GM19438 (cell line): ENCODE measurements at regions not wholly inside any gene's neighbourhood (a gene's known extent, or its start where the extent isn't known, plus 50 kb on each side); places are given as distances from the start of the nearest gene placed in this dataset.

Experiments
- ATAC-seq: cut with Tn5 transposase; IDR thresholded peaks from one replicate; pipeline ENCODE4 v1.9.1; 2021; ENCODE audit warnings: low read depth; ENCODE audit not compliant: unreplicated experiment

GRCh38 chr3:124230432-124230831 lies 238.5 kb upstream of the ROPN1 start:
- ATAC-seq = no peak

- no peak for ATAC-seq
Measured at GRCh38 chr3:124230998-124231397, 239.1 kb upstream of the ROPN1 start.

GRCh38 chr3:124234852-124235252 lies 242.9 kb upstream of the ROPN1 start:
- no peak for ATAC-seq

DNA sequence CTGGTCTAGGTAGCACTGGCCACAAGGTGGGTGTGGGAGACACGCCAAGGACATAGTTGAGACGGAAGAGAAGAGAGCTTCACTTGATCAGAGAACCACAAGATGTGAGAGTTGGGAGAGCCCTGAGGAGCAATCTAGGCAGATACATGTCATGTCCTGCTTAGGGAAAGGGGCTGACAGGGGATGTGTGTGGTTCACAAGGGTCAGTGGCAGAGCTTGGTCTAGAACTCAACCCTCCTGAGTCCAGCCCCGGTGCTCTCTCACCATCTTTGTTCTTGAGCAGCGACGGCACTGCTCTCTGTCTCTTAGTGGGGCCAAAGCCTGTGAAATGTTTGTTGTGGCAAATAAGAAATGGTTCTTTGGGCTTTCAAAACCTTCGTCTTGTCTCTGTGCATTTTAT lies 243.5 kb upstream of the ROPN1 start:
- no peak for ATAC-seq

DNA sequence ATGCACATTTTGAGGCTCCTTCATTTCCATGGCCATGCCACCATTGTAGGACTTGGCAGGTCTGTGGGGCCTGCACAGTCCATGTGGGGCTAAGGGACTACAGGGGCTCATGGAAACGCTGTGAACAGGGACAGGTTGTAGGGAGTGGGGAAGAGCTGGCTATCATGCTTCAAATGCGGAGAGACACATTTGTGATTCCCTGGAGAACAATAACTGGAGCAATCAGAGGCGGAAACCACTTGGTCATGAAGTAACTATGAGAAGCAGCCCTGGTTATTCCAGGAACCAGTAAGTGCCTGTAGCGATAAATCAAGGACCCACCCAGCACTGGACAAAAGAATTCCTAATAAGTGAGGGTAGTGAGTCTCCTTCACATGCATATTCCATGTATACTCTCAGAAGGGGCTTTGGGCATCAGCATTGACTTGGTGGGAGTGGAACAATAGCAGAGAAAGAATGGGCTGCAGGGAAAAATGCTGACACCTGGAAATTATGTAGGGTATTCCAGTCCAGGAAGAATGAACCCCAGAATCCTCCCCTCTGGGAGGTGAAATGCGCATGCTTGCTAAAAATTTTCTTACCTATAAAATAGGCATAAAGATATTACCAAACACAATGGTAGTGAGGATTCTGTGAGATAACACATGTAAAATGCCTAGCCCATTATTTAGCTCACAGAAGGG lies 251.4 kb upstream of the ROPN1 start:
- ATAC-seq = no peak

GRCh38 chr3:124246376-124246775 lies 254.5 kb upstream of the ROPN1 start:
- no peak for ATAC-seq

DNA sequence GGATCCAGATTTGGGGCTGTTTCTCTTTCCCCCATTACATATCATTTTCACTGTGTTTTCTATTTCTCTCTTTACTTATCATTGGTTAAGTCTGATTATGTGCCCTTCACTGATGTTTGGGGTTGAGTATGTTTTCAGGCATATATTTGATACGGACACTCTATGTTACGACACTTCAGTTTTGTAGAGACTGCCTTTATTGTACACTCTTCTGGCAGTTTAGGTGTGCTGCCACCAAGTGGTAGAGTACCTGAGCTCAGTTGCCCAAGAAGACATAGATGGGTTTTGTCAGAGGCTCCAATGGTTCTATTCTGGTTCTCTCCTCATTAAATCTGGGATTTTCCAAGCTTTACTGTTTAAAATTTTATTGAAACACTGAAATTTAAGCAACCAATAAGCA lies 255.0 kb upstream of the ROPN1 start:
- no peak for ATAC-seq

DNA sequence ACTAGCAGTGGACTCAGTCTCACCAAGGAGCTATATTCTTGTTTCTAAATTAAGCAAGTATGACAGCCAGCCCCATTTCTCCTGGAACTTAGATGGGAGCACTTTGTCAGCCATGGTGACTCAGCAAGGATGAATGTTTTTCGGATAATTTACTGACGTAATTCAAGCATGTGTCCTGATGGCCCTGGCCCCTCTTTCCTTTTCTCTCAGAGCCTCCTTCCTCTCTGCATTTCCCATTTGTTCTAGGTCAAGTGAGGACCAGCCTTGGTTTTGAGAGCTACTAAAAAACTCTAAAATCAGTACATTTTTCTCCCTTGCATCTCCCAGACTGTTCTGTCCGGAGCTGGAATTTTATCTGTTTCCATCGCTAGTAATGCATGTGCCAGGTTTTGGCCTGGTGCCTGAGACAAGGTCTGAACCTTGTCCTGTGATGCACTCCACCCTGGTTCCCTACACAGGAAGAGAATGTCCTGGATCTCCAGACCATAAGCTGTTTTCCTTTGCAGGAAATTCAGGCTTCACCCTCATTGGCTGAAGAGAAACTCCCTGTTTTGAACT lies 256.6 kb upstream of the ROPN1 start:
- no peak for ATAC-seq

DNA sequence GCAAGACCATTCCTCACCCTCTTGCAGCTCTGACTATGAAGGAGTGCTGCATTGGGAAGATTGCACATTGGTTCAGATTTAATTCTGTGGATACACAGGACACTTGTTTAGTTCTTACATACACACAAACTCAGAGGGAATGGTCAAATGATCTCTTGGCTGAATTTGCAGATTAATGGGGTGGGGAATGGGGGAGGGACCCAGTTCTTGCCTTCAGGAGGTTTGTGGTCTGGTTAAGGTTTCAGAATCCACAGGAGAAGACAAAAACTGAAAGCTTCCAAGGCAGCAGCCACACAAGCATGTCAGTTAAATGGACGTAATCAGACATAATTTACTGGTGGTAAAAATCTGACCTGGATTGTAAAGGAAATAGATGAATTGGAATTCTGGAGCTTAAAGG lies 257.1 kb upstream of the ROPN1 start:
- ATAC-seq = no peak

GRCh38 chr3:124250053-124250452 lies 258.1 kb upstream of the ROPN1 start:
- no peak for ATAC-seq

DNA sequence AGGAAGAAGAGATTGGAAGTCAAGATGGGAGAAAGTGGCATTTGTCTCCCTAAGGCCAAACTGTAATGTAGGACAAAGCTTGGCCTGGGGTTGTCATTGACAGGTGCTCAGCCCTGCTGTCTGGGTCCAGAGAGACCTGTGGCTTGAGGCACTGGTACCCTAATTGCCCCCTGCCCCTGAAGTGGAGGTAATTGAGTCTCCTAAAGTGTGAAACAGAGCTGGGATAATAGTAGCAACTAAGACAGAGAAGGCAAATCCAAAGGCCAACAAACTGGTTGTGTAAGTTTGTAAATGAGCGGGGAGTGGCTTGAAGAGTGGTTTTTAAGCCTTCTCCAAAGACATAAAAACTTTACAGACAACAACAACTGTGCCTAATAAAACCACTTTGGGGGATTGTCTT lies 264.2 kb upstream of the ROPN1 start:
- no peak for ATAC-seq

GRCh38 chr3:124256599-124256998 lies 264.7 kb upstream of the ROPN1 start:
- no peak for ATAC-seq

DNA sequence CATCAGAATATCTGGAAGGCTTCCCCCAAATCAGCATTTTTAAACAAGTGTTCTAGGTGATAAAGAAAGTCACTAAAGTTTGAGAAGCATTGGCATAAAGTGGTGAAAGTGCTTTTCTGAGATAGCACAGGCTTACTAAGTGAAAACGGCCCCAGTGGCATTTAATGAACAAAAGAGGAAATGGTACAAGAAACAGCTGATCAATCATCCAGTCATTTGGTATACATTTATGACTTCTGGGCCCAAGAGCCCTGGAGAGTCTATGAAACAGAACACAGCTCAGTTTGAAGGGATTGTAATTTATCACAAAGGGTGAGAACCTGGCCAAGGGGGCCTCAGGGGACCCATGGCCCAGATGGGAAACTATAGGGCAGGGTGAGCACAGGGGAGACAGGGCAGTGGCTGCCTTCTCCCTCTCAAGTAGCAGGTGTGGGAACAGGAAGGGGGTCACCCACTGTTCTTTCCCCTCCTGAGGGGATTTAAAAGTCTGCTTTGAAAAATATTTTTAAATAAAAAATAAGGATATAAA lies 265.5 kb upstream of the ROPN1 start:
- no peak for ATAC-seq

- no peak for ATAC-seq
Measured at GRCh38 chr3:124258057-124258500, 266.2 kb upstream of the ROPN1 start.

DNA sequence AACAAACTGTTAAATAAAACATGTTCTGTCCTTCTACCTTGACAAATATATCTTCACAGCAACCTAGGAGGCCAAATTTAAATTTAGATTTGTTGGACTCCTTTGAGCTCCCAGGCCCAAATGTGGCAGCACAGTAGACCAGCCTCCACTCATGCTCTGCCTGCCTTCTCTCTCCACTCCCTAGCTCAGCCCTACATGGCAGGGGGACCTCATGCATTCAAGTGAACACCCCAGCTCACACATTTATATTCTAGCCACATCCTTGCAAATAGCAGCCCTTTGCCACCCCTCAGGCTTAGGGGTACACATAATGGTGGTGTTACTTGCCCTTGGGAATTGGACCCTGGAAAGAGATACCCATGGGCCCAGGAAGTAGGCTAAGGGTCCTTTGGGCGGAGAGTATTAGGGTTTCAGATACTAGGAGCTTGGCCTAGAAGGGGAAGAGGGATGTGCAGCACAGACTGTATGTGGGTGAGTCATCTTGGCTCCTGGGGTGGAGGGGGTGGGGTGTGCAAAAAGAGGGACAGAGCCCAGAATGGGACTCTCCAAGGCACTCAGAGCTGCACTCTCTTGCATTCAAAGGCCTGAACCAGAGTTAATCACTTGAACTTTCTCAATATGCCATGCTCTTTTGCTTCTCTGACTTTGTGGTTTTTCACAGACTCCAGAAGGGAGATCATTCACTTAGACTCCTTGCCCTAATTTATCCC lies 268.4 kb upstream of the ROPN1 start:
- no peak for ATAC-seq

DNA sequence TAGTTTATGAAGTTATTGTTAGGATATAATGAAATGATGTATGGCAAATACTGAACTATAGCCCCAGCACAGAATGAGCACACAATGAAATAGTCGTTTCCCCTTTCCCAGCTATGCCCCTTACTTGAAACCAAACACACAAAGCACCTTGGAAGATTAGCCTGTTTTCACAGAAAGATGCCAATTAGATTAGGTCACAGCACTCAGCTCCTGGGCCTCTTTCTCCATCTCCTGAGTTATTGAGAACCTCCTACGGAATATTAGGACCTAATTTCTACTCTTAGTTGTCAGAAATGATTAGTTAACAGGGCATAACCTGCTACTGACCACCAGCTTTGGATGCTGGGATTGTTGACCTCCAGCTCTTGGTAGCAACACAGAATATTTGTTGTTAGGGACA lies 269.4 kb upstream of the ROPN1 start:
- no peak for ATAC-seq

GRCh38 chr3:124263168-124263567 lies 271.2 kb upstream of the ROPN1 start:
- no peak for ATAC-seq

DNA sequence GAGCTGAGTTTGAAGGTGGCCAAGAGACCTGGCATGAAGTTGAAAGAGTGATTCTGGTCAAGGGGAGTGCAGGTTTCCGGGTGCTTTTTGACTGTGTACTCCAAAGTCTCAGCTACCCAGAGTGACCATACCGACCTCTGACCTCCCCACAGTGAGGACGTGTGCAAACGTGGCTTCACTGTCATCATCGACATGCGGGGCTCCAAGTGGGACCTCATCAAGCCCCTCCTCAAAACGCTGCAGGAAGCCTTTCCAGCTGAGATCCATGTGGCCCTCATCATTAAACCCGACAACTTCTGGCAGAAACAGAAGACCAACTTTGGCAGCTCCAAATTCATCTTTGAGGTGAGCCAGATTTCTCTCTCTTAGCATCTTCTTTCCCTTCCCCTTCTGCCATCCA lies 272.4 kb upstream of the ROPN1 start:
- ATAC-seq = no peak

- ATAC-seq = no peak
Measured at GRCh38 chr3:124266487-124266886, 274.6 kb upstream of the ROPN1 start.

- ATAC-seq = no peak
Measured at GRCh38 chr3:124267406-124267805, 275.5 kb upstream of the ROPN1 start.

- ATAC-seq = no peak
Measured at GRCh38 chr3:124268355-124268754, 276.4 kb upstream of the ROPN1 start.

GRCh38 chr3:124269619-124270018 lies 277.7 kb upstream of the ROPN1 start:
- ATAC-seq = no peak
